SK-N-SH (cell line): ENCODE measurements at regions not wholly inside any gene's neighbourhood (a gene's known extent, or its start where the extent isn't known, plus 50 kb on each side); places are given as distances from the start of the nearest gene placed in this dataset.

Experiments used
- CTCF ChIA-PET: fragments of 300-600, 350-600 bp; formaldehyde crosslinking; extraction: SDS; loops from one replicate; lab custom pipeline; 2021; lab: Yijun Ruan, JAX
- POLR2A ChIA-PET: fragments of 350-600 bp; sonication (Branson Sonifier 250); formaldehyde crosslinking; extraction: SDS; loops from one replicate; lab custom pipeline; 2020; ENCODE audit warnings: antibody characterized with exemption, inconsistent platforms; lab: Yijun Ruan, JAX
- DNase-seq: peaks from one replicate; pipeline ENCODE4 v3.0.0; 2012
- H2AFZ ChIP-seq: fragments of 200-600 bp; sonication (generic); 2 replicates; pipeline ENCODE4 v1.8.1; 2016; ENCODE audit warnings: antibody characterized with exemption, mild to moderate bottlenecking, low read depth
- H3F3A ChIP-seq: fragments of 200-600 bp; sonication (generic); replicated peaks from 2 replicates; pipeline ENCODE3; 2016; ENCODE audit warnings: antibody characterized with exemption, mild to moderate bottlenecking; ENCODE audit not compliant: insufficient read depth
- H3K27ac ChIP-seq, 2 experiments: fragments of 200-500 bp in 1 of 2; fragments of 200-600 bp in 1 of 2; sonication (Bioruptor generic) in 1 of 2; sonication (generic), shearing (Covaris generic) in 1 of 2; 2 replicates each; pipeline versions ENCODE4 v1.5.1 to v1.6.1; 2014 to 2016; ENCODE audit warnings: low read depth in 2 of 2, inconsistent platforms in 1 of 2, low read length in 1 of 2, mild to moderate bottlenecking in 1 of 2, mixed read lengths in 1 of 2
- H3K27me3 ChIP-seq: fragments of 200-600 bp; sonication (generic), shearing (Covaris generic); 2 replicates; pipeline ENCODE4 v1.6.1; 2016; ENCODE audit warnings: mixed run types; ENCODE audit not compliant: insufficient read depth
- H3K36me3 ChIP-seq, 2 experiments: fragments of 200-500 bp in 1 of 2; fragments of 200-600 bp in 1 of 2; sonication (Bioruptor generic) in 1 of 2; sonication (generic) in 1 of 2; replicated peaks in 1 of 2; 2 replicates each; pipeline versions ENCODE3 to v1.5.1; 2014 to 2016; ENCODE audit warnings: low read length in 1 of 2, mild to moderate bottlenecking in 1 of 2; ENCODE audit not compliant: insufficient read depth in 2 of 2, control insufficient read depth in 1 of 2
- H3K4me1 ChIP-seq, 2 experiments: fragments of 200-500 bp in 1 of 2; fragments of 200-600 bp in 1 of 2; sonication (Bioruptor generic) in 1 of 2; sonication (generic), shearing (Covaris generic) in 1 of 2; 2 replicates each; pipeline versions ENCODE4 v1.5.1 to v1.6.1; 2014 to 2016; ENCODE audit warnings: low read depth in 1 of 2, low read length in 1 of 2, mixed run types in 1 of 2; ENCODE audit not compliant: insufficient read depth in 2 of 2, control insufficient read depth in 1 of 2
- H3K4me2 ChIP-seq: fragments of 200-600 bp; sonication (generic), shearing (Covaris generic); 2 replicates; pipeline ENCODE4 v1.6.1; 2017; ENCODE audit warnings: mixed run types
- H3K4me3 ChIP-seq, 2 experiments: fragments of 200-500 bp in 1 of 2; fragments of 200-600 bp in 1 of 2; sonication (Bioruptor generic) in 1 of 2; sonication (generic), shearing (Covaris generic) in 1 of 2; 2 replicates each; pipeline versions ENCODE4 v1.5.1 to v1.8.1; 2014 to 2016; ENCODE audit warnings: low read depth in 2 of 2, inconsistent platforms in 1 of 2, low read length in 1 of 2, mild to moderate bottlenecking in 1 of 2, mixed read lengths in 1 of 2, moderate library complexity in 1 of 2
- H3K79me2 ChIP-seq: fragments of 200-600 bp; sonication (generic); 2 replicates; pipeline ENCODE4 v1.8.1; 2017; ENCODE audit warnings: mild to moderate bottlenecking; ENCODE audit not compliant: insufficient read depth
- H3K9ac ChIP-seq: fragments of 200-600 bp; sonication (generic); 2 replicates; pipeline ENCODE4 v1.6.1; 2017; ENCODE audit warnings: mixed run types
- H3K9me2 ChIP-seq: fragments of 200-600 bp; sonication (generic); 2 replicates; pipeline ENCODE4 v1.6.1; 2017; ENCODE audit warnings: mixed run types
- H3K9me3 ChIP-seq: fragments of 200-600 bp; sonication (generic); 2 replicates; pipeline ENCODE4 v1.6.1; 2017; ENCODE audit warnings: mixed run types, mild to moderate bottlenecking, moderate library complexity
- H4K20me1 ChIP-seq: fragments of 200-600 bp; sonication (generic); 2 replicates; pipeline ENCODE4 v1.6.1; 2017; ENCODE audit warnings: mild to moderate bottlenecking, mixed run types; ENCODE audit not compliant: insufficient read depth
- CHD2 ChIP-seq: fragments of 150-350 bp; IDR thresholded peaks from 2 replicates; pipeline ENCODE4 v1.6.1; 2018; ENCODE audit warnings: low read length; ENCODE audit not compliant: partially characterized antibody
- CTCF ChIP-seq: fragments of 200-600 bp; sonication (generic); IDR thresholded peaks from 2 replicates; pipeline ENCODE4 v1.6.1; 2017; ENCODE audit warnings: antibody characterized with exemption, mild to moderate bottlenecking, moderate library complexity
- EP300 ChIP-seq, 2 experiments: IDR thresholded peaks; 2 replicates each; pipeline versions ENCODE4 v1.4.0 to v1.6.1; 2012; ENCODE audit warnings: borderline replicate concordance in 1 of 2, low read depth in 1 of 2, low read length in 1 of 2
- FOXJ3 ChIP-seq: sonication (generic); formaldehyde crosslinking; IDR thresholded peaks from 2 replicates; pipeline ENCODE4 v1.5.1; 2020; ENCODE audit warnings: mild to moderate bottlenecking, missing genetic modification reagents
- FOXM1 ChIP-seq: IDR thresholded peaks from 2 replicates; pipeline ENCODE4 v1.4.0; 2012; ENCODE audit warnings: low read depth, mild to moderate bottlenecking
- GABPA ChIP-seq: IDR thresholded peaks from 2 replicates; pipeline ENCODE4 v1.4.0; 2012; ENCODE audit warnings: low read depth, mild to moderate bottlenecking
- IRF3 ChIP-seq: fragments of 150-350 bp; IDR thresholded peaks from 2 replicates; pipeline ENCODE4 v1.6.1; 2016; ENCODE audit warnings: mild to moderate bottlenecking, low read depth, low read length
- JUND ChIP-seq: IDR thresholded peaks from 2 replicates; pipeline ENCODE4 v1.4.0; 2012
- MAX ChIP-seq: IDR thresholded peaks from 2 replicates; pipeline ENCODE4 v1.4.0; 2012; ENCODE audit warnings: low read depth
- NRF1 ChIP-seq: IDR thresholded peaks from 2 replicates; pipeline ENCODE4 v1.6.1; 2012; ENCODE audit warnings: low read depth, mild to moderate bottlenecking, low read length
- RAD21 ChIP-seq: IDR thresholded peaks from 2 replicates; pipeline ENCODE4 v1.6.1; 2012; ENCODE audit warnings: mild to moderate bottlenecking, low read length
- SIN3A ChIP-seq: IDR thresholded peaks from 2 replicates; pipeline ENCODE4 v1.6.1; 2012; ENCODE audit warnings: low read depth, mild to moderate bottlenecking, low read length, moderate library complexity, borderline replicate concordance
- SMC3 ChIP-seq: IDR thresholded peaks from 2 replicates; pipeline ENCODE4 v1.6.1; 2012; ENCODE audit warnings: low read depth, low read length, improper control_type of control experiment
- TAF1 ChIP-seq: IDR thresholded peaks from 2 replicates; pipeline ENCODE4 v1.6.1; 2012; ENCODE audit warnings: low read depth, mild to moderate bottlenecking, low read length, moderate library complexity, borderline replicate concordance
- TF ChIP-seq, protein P1 (sequence below): IDR thresholded peaks from 2 replicates; pipeline ENCODE4 v1.4.0; 2012; ENCODE audit warnings: low read depth, borderline replicate concordance
- TF ChIP-seq, protein P2 (sequence below): IDR thresholded peaks from 2 replicates; pipeline ENCODE4; 2012

DNA sequence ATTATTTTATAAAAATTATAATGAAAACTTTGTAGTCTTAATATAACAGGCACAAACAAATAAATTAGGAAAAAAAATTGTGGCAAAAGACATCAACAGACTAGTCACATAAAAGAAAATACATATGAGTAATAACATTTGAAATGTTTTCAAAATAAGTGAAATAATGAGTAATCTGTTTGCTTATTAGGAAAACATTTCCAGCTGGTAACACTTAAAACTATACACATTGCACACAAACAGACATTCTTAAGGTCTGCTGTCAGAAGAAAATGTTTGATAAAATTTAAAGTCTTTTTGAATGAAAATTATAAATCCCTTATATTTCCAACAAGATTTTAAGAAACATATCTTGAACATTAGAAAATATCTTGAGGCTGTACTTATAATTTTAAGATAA is 1326.3 kb upstream of the CADM2 start:
- POLR2A ChIA-PET, result no interaction called here
- H3F3A ChIP-seq, result no peaks in the 10 kb centered on the region
- H3K9me2 ChIP-seq, result no peaks in the 10 kb centered on the region
- H3K4me1 ChIP-seq, result no peaks in the 10 kb centered on the region
- no peak overlapping the region for H3K4me2 ChIP-seq
- DNase-seq, result no peak
- no peaks in the 10 kb centered on the region for H4K20me1 ChIP-seq
- no peak overlapping the region for H3K27ac ChIP-seq
- no peak overlapping the region for H3K4me3 ChIP-seq
- CTCF ChIA-PET, result interaction anchor here (1.2 kb wide), 1 partner anchor 13 kb away, joined by 3 read pairs; no protein-coding TSS in a partner anchor
- no peaks in the 10 kb centered on the region for H3K27me3 ChIP-seq
- H3K9ac ChIP-seq, result no peak overlapping the region
- H2AFZ ChIP-seq, result no peak overlapping the region
- TF ChIP-seq EP300 (IDR thresholded peaks at IDR 0.05; ENCODE audit: borderline replicate concordance in 1 of 2, low read depth in 1 of 2, low read length in 1 of 2) (no peak), RAD21 (no peak), TAF1 (no peak), CTCF (no peak), FOXM1 (no peak), SMC3 (no peak), JUND (no peak), GABPA (no peak), CHD2 (no peak), FOXJ3 (no peak), SIN3A (no peak), NRF1 (no peak), MAX (no peak), IRF3 (no peak)
- TF ChIP-seq, protein P1, sequence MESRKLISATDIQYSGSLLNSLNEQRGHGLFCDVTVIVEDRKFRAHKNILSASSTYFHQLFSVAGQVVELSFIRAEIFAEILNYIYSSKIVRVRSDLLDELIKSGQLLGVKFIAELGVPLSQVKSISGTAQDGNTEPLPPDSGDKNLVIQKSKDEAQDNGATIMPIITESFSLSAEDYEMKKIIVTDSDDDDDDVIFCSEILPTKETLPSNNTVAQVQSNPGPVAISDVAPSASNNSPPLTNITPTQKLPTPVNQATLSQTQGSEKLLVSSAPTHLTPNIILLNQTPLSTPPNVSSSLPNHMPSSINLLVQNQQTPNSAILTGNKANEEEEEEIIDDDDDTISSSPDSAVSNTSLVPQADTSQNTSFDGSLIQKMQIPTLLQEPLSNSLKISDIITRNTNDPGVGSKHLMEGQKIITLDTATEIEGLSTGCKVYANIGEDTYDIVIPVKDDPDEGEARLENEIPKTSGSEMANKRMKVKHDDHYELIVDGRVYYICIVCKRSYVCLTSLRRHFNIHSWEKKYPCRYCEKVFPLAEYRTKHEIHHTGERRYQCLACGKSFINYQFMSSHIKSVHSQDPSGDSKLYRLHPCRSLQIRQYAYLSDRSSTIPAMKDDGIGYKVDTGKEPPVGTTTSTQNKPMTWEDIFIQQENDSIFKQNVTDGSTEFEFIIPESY, result no peak
- TF ChIP-seq, protein P2, sequence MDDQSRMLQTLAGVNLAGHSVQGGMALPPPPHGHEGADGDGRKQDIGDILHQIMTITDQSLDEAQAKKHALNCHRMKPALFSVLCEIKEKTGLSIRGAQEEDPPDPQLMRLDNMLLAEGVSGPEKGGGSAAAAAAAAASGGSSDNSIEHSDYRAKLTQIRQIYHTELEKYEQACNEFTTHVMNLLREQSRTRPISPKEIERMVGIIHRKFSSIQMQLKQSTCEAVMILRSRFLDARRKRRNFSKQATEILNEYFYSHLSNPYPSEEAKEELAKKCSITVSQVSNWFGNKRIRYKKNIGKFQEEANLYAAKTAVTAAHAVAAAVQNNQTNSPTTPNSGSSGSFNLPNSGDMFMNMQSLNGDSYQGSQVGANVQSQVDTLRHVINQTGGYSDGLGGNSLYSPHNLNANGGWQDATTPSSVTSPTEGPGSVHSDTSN, result no peak
- TF ChIP-seq, all 33 proteins: peak for 0
- Histone ChIP-seq H3K9me3 (no peaks in the 10 kb centered on the region), H3K79me2 (no peaks in the 10 kb centered on the region), H3K36me3 (no peaks in the 10 kb centered on the region)
